GM18505 (cell line): ENCODE measurements at regions not wholly inside any gene's neighbourhood (a gene's known extent, or its start where the extent isn't known, plus 50 kb on each side); places are given as distances from the start of the nearest gene placed in this dataset.
"Not testable (repeated sequence)": the region's sequence is repeated elsewhere in the genome, so short reads cannot be mapped to it uniquely, and the experiment has no call there.

Experiments used
- ATAC-seq: cut with Tn5 transposase; IDR thresholded peaks from one replicate; pipeline ENCODE4 v1.9.1; 2021; ENCODE audit not compliant: unreplicated experiment
- POLR2A ChIP-seq: IDR thresholded peaks from 4 replicates; pipeline ENCODE4 v1.6.1; 2011; ENCODE audit warnings: borderline replicate concordance; ENCODE audit not compliant: insufficient read depth, insufficient read length; ENCODE audit errors: extremely low read depth

- no peak for TF ChIP-seq POLR2A
- no peak for ATAC-seq
Measured at GRCh38 chr4:31259119-31259518, 539.0 kb downstream of the PCDH7 start.

- ATAC-seq: no peak
- TF ChIP-seq POLR2A: no peak
Measured at GRCh38 chr4:31261632-31262031, 541.5 kb downstream of the PCDH7 start.

- ATAC-seq: not testable (repeated sequence)
Measured at GRCh38 chr4:31266094-31266493, 545.9 kb downstream of the PCDH7 start.

GRCh38 chr4:31272331-31273061 is 552.3 kb downstream of the PCDH7 start:
- ATAC-seq: no peak
- TF ChIP-seq POLR2A: no peak

- ATAC-seq: no peak
- TF ChIP-seq POLR2A: no peak
Measured at GRCh38 chr4:31275906-31276305, 555.7 kb downstream of the PCDH7 start.

GRCh38 chr4:31283679-31284078 is 563.5 kb downstream of the PCDH7 start:
- no peak for ATAC-seq
- no peak for TF ChIP-seq POLR2A

- ATAC-seq: peak; percentile 61
- TF ChIP-seq POLR2A: no peak
Measured at GRCh38 chr4:31290836-31291235, 570.7 kb downstream of the PCDH7 start.

- TF ChIP-seq POLR2A: no peak
- peak; percentile 97 for ATAC-seq
Measured at GRCh38 chr4:31291238-31291637, 571.1 kb downstream of the PCDH7 start.

- no peak for TF ChIP-seq POLR2A
- no peak for ATAC-seq
Measured at GRCh38 chr4:31294655-31295480, 574.7 kb downstream of the PCDH7 start.

GRCh38 chr4:31298737-31299136 is 578.6 kb downstream of the PCDH7 start:
- no peak for ATAC-seq
- no peak for TF ChIP-seq POLR2A

- ATAC-seq: no peak
- TF ChIP-seq POLR2A: no peak
Measured at GRCh38 chr4:31307029-31307428, 586.9 kb downstream of the PCDH7 start.

GRCh38 chr4:31324814-31325213 is 604.6 kb downstream of the PCDH7 start:
- ATAC-seq: no peak
- no peak for TF ChIP-seq POLR2A

GRCh38 chr4:31325300-31325699 is 605.1 kb downstream of the PCDH7 start:
- TF ChIP-seq POLR2A: no peak
- no peak for ATAC-seq

GRCh38 chr4:31327031-31327430 is 606.9 kb downstream of the PCDH7 start:
- ATAC-seq: no peak
- TF ChIP-seq POLR2A: no peak
